GM23338 (cell line): ENCODE measurements at regions not wholly inside any gene's neighbourhood (a gene's known extent, or its start where the extent isn't known, plus 50 kb on each side); places are given as distances from the start of the nearest gene placed in this dataset.

Experiments used
- ETS1 ChIP-seq: IDR thresholded peaks from 2 replicates; pipeline ENCODE4 v1.6.1; 2016; ENCODE audit warnings: antibody characterized with exemption
- EZH2phosphoT487 ChIP-seq: fragments of 200-600 bp; sonication (generic); IDR thresholded peaks from one replicate; pipeline ENCODE4 v1.8.1; 2018; ENCODE audit warnings: antibody characterized with exemption; ENCODE audit not compliant: unreplicated experiment

DNA sequence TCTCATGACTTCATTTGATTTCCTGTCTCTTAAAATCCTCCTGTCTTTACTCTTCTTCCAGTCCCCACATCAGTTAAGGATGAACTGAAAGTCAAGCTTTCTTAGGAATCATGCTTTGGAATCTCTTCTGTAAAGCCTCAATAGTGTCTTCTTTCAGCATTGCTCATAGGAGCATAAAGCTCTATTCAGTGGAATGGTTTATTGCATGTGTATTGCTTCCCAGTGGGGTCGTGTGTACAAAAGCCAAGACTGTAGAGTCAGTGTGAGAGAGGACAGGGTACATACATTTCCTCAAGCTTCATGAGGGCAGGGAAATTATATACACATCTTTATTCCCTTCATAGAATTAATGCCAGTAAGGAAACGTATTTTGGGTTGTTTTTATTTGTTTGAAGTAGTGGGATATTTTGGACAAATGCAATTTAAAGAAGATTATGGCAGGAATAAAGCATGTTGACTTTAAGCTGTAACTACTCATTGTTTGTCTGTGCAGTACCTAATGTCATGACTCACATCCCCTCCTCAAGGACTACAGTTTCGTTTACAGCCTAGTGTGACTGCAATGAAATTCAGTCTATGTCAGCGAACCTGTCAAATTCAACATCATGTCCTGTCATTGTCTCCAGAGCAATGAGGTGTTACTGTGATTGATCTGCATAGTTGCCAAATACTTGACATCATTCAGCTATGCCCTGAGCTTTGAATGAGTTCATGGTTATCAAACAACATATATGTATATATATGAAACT is 2164.2 kb downstream of the NCAM2 start:
- no peak for TF ChIP-seq EZH2phosphoT487
- TF ChIP-seq ETS1, result no peak
